GM23248 (cell line): ENCODE measurements at regions not wholly inside any gene's neighbourhood (a gene's known extent, or its start where the extent isn't known, plus 50 kb on each side); places are given as distances from the start of the nearest gene placed in this dataset.

ENCODE experiments used
- EZH2 ChIP-seq: fragments of 200-600 bp; sonication (generic); IDR thresholded peaks from 2 replicates; pipeline ENCODE4 v1.6.1; 2018; ENCODE audit warnings: antibody characterized with exemption, mild to moderate bottlenecking; ENCODE audit not compliant: insufficient read depth, poor library complexity, severe bottlenecking
- EZH2phosphoT487 ChIP-seq: fragments of 200-600 bp; sonication (generic); IDR thresholded peaks from 2 replicates; pipeline ENCODE4 v1.6.1; 2018; ENCODE audit warnings: antibody characterized with exemption, moderate library complexity, mild to moderate bottlenecking, low read depth; ENCODE audit not compliant: insufficient read depth

GRCh38 chrX:10897768-10898167 lies 213.4 kb upstream of the HCCS start:
- TF ChIP-seq EZH2 (no peak), EZH2phosphoT487 (no peak)
